Bone marrow (tissue), 2 donors: ENCODE measurements at regions not wholly inside any gene's neighbourhood (a gene's known extent, or its start where the extent isn't known, plus 50 kb on each side); places are given as distances from the start of the nearest gene placed in this dataset.
A peak's percentile ranks its signal among the peaks of the same experiment; 100 is the strongest.

Experiments
- DNase-seq, 2 donors: peaks; one replicate each; lab custom pipeline; 2025; lab: John Stamatoyannopoulos, UW

GRCh38 chr6:79864421-79864820, 82.9 kb downstream of the ELOVL4 start:
- DNase-seq, result no peak

GRCh38 chr6:79864001-79864400, 83.4 kb downstream of the ELOVL4 start:
- no peak for DNase-seq

GRCh38 chr6:79863566-79863965, 83.8 kb downstream of the ELOVL4 start:
- DNase-seq, result no peak

GRCh38 chr6:79862711-79863110, 84.6 kb downstream of the ELOVL4 start:
- no peak for DNase-seq

- DNase-seq, result no peak
These were observed 85.2 kb downstream of the ELOVL4 start for GRCh38 chr6:79862126-79862525.

GRCh38 chr6:79861023-79861422, 86.3 kb downstream of the ELOVL4 start:
- no peak for DNase-seq

- DNase-seq, result no peak
These were observed 99.9 kb downstream of the ELOVL4 start for GRCh38 chr6:79847426-79847825.

GRCh38 chr6:79842376-79843040, 104.8 kb downstream of the ELOVL4 start:
- DNase-seq, result no peak

GRCh38 chr6:79841577-79842375, 105.6 kb downstream of the ELOVL4 start:
- no peak for DNase-seq

- DNase-seq, result no peak
These were observed 108.5 kb downstream of the ELOVL4 start for GRCh38 chr6:79838851-79839250.

GRCh38 chr6:79833964-79834284, 113.4 kb downstream of the ELOVL4 start:
- no peak for DNase-seq

- DNase-seq, result no peak
These were observed 113.9 kb downstream of the ELOVL4 start for GRCh38 chr6:79833264-79833963.

- no peak for DNase-seq
These were observed 114.6 kb downstream of the ELOVL4 start for GRCh38 chr6:79832723-79833122.

GRCh38 chr6:79824202-79824601, 123.2 kb downstream of the ELOVL4 start:
- no peak for DNase-seq

- DNase-seq, result no peak
These were observed 125.5 kb downstream of the ELOVL4 start for GRCh38 chr6:79821859-79822258.

- DNase-seq, result no peak
These were observed 128.9 kb downstream of the ELOVL4 start for GRCh38 chr6:79818471-79818870.

GRCh38 chr6:79814940-79815339, 132.4 kb downstream of the ELOVL4 start:
- DNase-seq, result no peak

- DNase-seq, result peak in 1 of 2 donors; percentile 2
These were observed 133.3 kb downstream of the ELOVL4 start for GRCh38 chr6:79813854-79814709.

- no peak for DNase-seq
These were observed 134.1 kb downstream of the ELOVL4 start for GRCh38 chr6:79813143-79813850.

GRCh38 chr6:79812195-79812594, 135.2 kb downstream of the ELOVL4 start:
- DNase-seq, result no peak

GRCh38 chr6:79810871-79811270, 136.5 kb downstream of the ELOVL4 start:
- no peak for DNase-seq
